Prostate gland (tissue), 2 donors: ENCODE measurements at regions not wholly inside any gene's neighbourhood (a gene's known extent, or its start where the extent isn't known, plus 50 kb on each side); places are given as distances from the start of the nearest gene placed in this dataset.

Source experiments
- POLR2A ChIP-seq: fragments of 450-650 bp; IDR thresholded peaks from one replicate; pipeline ENCODE4 v1.6.1; 2016; ENCODE audit warnings: antibody characterized with exemption, mild to moderate bottlenecking
- POLR2AphosphoS5 ChIP-seq: sonication (generic); formaldehyde crosslinking; IDR thresholded peaks from one replicate; pipeline ENCODE4 v1.6.1; 2017; ENCODE audit warnings: antibody characterized with exemption
- TF ChIP-seq, protein P1 (sequence below), 4 experiments: fragments of 200-600 bp in 2 of 4; fragments of 450-650 bp in 2 of 4; sonication (generic) in 2 of 4; IDR thresholded peaks; 1 replicate in 3 of 4; 2 replicates in 1 of 4; pipeline ENCODE4 v1.5.1; 2016 to 2019; ENCODE audit warnings: antibody characterized with exemption in 4 of 4, mild to moderate bottlenecking in 2 of 4, moderate library complexity in 2 of 4

DNA sequence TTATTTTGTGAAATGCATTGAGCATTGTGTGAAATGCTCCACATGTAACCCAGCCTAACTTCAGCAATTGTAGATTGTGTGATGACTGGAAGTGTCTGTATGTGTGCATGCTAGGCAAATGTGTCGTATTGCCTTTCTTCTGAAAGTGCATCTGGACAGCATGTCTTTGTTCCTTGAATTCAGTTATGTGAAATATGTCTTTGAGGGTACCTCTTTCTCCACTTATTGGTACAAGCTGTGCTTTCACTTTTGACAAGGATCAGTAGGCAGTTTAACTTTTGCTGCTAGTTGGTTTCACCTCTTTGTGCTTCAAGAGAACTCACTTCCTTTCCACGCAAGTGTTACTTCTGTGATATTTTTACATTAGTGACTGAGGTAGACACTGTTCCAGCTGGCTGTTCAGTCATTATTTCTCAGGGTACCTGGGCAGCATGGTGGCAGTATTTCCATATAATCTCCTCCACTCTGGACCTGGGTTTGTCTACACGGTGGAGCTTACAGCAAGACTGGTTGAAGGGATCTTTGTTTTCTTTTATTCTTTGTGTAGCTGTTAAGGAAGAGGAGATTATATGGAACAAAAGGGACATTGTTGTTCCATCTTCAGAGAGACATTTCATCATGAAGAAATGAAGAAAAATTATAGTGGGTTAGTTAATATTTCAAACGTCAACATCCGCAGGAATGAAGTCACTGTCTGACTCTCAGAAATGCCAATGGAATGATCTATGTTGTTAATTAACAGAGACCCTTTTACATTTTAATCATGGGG lies 175.4 kb downstream of the UTRN start:
- TF ChIP-seq, protein P1, sequence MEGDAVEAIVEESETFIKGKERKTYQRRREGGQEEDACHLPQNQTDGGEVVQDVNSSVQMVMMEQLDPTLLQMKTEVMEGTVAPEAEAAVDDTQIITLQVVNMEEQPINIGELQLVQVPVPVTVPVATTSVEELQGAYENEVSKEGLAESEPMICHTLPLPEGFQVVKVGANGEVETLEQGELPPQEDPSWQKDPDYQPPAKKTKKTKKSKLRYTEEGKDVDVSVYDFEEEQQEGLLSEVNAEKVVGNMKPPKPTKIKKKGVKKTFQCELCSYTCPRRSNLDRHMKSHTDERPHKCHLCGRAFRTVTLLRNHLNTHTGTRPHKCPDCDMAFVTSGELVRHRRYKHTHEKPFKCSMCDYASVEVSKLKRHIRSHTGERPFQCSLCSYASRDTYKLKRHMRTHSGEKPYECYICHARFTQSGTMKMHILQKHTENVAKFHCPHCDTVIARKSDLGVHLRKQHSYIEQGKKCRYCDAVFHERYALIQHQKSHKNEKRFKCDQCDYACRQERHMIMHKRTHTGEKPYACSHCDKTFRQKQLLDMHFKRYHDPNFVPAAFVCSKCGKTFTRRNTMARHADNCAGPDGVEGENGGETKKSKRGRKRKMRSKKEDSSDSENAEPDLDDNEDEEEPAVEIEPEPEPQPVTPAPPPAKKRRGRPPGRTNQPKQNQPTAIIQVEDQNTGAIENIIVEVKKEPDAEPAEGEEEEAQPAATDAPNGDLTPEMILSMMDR (IDR thresholded peaks at IDR 0.05), result no peak
- no peak for TF ChIP-seq POLR2AphosphoS5
- TF ChIP-seq POLR2A, result no peak
